ENCODE measurements at regions not wholly inside any gene's neighbourhood (a gene's known extent, or its start where the extent isn't known, plus 50 kb on each side); places are given as distances from the start of the nearest gene placed in this dataset.

GRCh38 chr6:19024737-19025136 lies 637.6 kb downstream of the RNF144B start:
- H3K4me3 ChIP-seq (ENCODE audit: low read length): no peak overlapping the region
- peak; percentile 15 for DNase-seq (ENCODE audit: low read depth)
- peak; percentile 64 for TF ChIP-seq CTCF (conservative IDR thresholded peaks at IDR 0.05; ENCODE audit: low read length)

- no peak for TF ChIP-seq CTCF (conservative IDR thresholded peaks at IDR 0.05; ENCODE audit: low read length)
- DNase-seq (ENCODE audit: low read depth): no peak
- no peak overlapping the region for H3K4me3 ChIP-seq (ENCODE audit: low read length)
Measured at GRCh38 chr6:19028201-19028600, 641.1 kb downstream of the RNF144B start.

GRCh38 chr6:19032591-19033295 lies 645.6 kb downstream of the RNF144B start:
- no peak for TF ChIP-seq CTCF (conservative IDR thresholded peaks at IDR 0.05; ENCODE audit: low read length)
- DNase-seq (ENCODE audit: low read depth): no peak

GRCh38 chr6:19033683-19034082 lies 646.5 kb downstream of the RNF144B start:
- no peak for DNase-seq (ENCODE audit: low read depth)
- TF ChIP-seq CTCF (conservative IDR thresholded peaks at IDR 0.05; ENCODE audit: low read length): no peak
- H3K4me3 ChIP-seq (ENCODE audit: low read length): no peak overlapping the region

More at GRCh38 chr6:19032591-19033295, 645.6 kb downstream of the RNF144B start:
- H3K4me3 ChIP-seq (ENCODE audit: low read length): no peak overlapping the region

GRCh38 chr6:19034986-19035385 lies 647.8 kb downstream of the RNF144B start:
- DNase-seq (ENCODE audit: low read depth): no peak
- no peak for TF ChIP-seq CTCF (conservative IDR thresholded peaks at IDR 0.05; ENCODE audit: low read length)

GRCh38 chr6:19035461-19036195 lies 648.5 kb downstream of the RNF144B start:
- no peak for DNase-seq (ENCODE audit: low read depth)
- no peak for TF ChIP-seq CTCF (conservative IDR thresholded peaks at IDR 0.05; ENCODE audit: low read length)
- no peak overlapping the region for H3K4me3 ChIP-seq (ENCODE audit: low read length)

More at GRCh38 chr6:19034986-19035385, 647.8 kb downstream of the RNF144B start:
- H3K4me3 ChIP-seq (ENCODE audit: low read length): no peak overlapping the region

GRCh38 chr6:19036196-19036555 lies 649.0 kb downstream of the RNF144B start:
- DNase-seq (ENCODE audit: low read depth): no peak
- TF ChIP-seq CTCF (conservative IDR thresholded peaks at IDR 0.05; ENCODE audit: low read length): no peak

More at GRCh38 chr6:19036196-19036555, 649.0 kb downstream of the RNF144B start:
- no peak overlapping the region for H3K4me3 ChIP-seq (ENCODE audit: low read length)
